ENCODE measurements at regions not wholly inside any gene's neighbourhood (a gene's known extent, or its start where the extent isn't known, plus 50 kb on each side); places are given as distances from the start of the nearest gene placed in this dataset.

GRCh38 chr7:55286666-55287065 is 78.5 kb upstream of the LANCL2 start:
- no peaks in the 10 kb centered on the region for H3K9me2 ChIP-seq (ENCODE audit: insufficient read depth)
- no peak overlapping the region for H3K4me2 ChIP-seq (ENCODE audit: low read length)
- ChIA-PET POLR2A (no interaction called here), CTCF (no interaction called here), RAD21 (ENCODE audit: low non-redundant PET in 1 of 2, low total read pairs in 2 of 2, uncharacterized antibody in 2 of 2, unreplicated experiment in 2 of 2) (no interaction called here)
- BruUV-seq (replicated peaks): no TSS peak
- no peak for DNase-seq (ENCODE audit: low read depth, low spot score)
- H4K20me1 ChIP-seq (ENCODE audit: insufficient read depth): no peaks in the 10 kb centered on the region
- H3K27me3 ChIP-seq (ENCODE audit: insufficient read depth, low read length): peaks cover 28% of the 10 kb centered on the region
- no peak overlapping the region for H3K4me3 ChIP-seq (replicated peaks in 1 of 2; ENCODE audit: low read depth in 1 of 2, low read length in 2 of 2)
- intact Hi-C loops (cut with micrococcal nuclease): no loop called here
- no peaks in the 10 kb centered on the region for H3K9me3 ChIP-seq (ENCODE audit: control insufficient read depth in 1 of 2, insufficient read depth in 1 of 2, low read depth in 1 of 2, low read length in 2 of 2)
- H3K79me2 ChIP-seq (ENCODE audit: insufficient read depth, low read length): no peaks in the 10 kb centered on the region
- H3K4me1 ChIP-seq (ENCODE audit: control insufficient read depth in 1 of 2, insufficient read depth in 2 of 2, low read length in 2 of 2): no peaks in the 10 kb centered on the region
- H3K27ac ChIP-seq (ENCODE audit: low read depth, low read length): no peak overlapping the region
- ATAC-seq: no peak
- H2AFZ ChIP-seq (ENCODE audit: low read depth, low read length, poor library complexity, severe bottlenecking): no peak overlapping the region
- no peak overlapping the region for H3K9ac ChIP-seq (ENCODE audit: low read length)
- TF ChIP-seq SP1 (IDR thresholded peaks at IDR 0.05; ENCODE audit: low read depth) (no peak), TCF7L2 (IDR thresholded peaks at IDR 0.05; ENCODE audit: borderline replicate concordance, extremely low read depth, insufficient read depth, insufficient read length) (no peak), EGR1 (IDR thresholded peaks at IDR 0.05; ENCODE audit: low read depth) (no peak), CTCF (IDR thresholded peaks at IDR 0.05 in 2 of 3, conservative IDR thresholded peaks at IDR 0.05 in 1 of 3; ENCODE audit: borderline replicate concordance in 1 of 3, insufficient read depth in 1 of 3, low read depth in 2 of 3, low read length in 2 of 3) (no peak), YY1 (IDR thresholded peaks at IDR 0.05; ENCODE audit: extremely low read depth, insufficient replicate concordance, low read depth, low read length) (no peak), EZH2 (IDR thresholded peaks at IDR 0.05) (no peak), JUND (IDR thresholded peaks at IDR 0.05) (no peak), REST (IDR thresholded peaks at IDR 0.05; ENCODE audit: low read depth) (no peak), SRF (IDR thresholded peaks at IDR 0.05; ENCODE audit: low read depth) (no peak), RAD21 (IDR thresholded peaks at IDR 0.05; ENCODE audit: low read depth) (no peak), EZH2phosphoT487 (IDR thresholded peaks at IDR 0.05; ENCODE audit: borderline replicate concordance) (no peak), CEBPB (IDR thresholded peaks at IDR 0.05; ENCODE audit: low read depth) (no peak), CBX3 (IDR thresholded peaks at IDR 0.05; ENCODE audit: low read depth) (no peak), POLR2A (IDR thresholded peaks at IDR 0.05; ENCODE audit: borderline replicate concordance, extremely low read depth, insufficient read depth, insufficient read length) (no peak), ELF1 (IDR thresholded peaks at IDR 0.05; ENCODE audit: borderline replicate concordance, low read depth) (no peak), ATF3 (IDR thresholded peaks at IDR 0.05) (no peak), POLR2AphosphoS5 (IDR thresholded peaks at IDR 0.05; ENCODE audit: low read depth, low read length) (no peak), FOSL1 (IDR thresholded peaks at IDR 0.05; ENCODE audit: low read depth) (no peak), ZBTB33 (IDR thresholded peaks at IDR 0.05; ENCODE audit: extremely low read depth, insufficient replicate concordance, low read length) (no peak), SIN3A (IDR thresholded peaks at IDR 0.05; ENCODE audit: low read depth) (no peak)
- H3K36me3 ChIP-seq (ENCODE audit: control insufficient read depth in 1 of 2, insufficient read depth in 2 of 2, low read length in 2 of 2): no peaks in the 10 kb centered on the region
